ENCODE measurements at regions not wholly inside any gene's neighbourhood (a gene's known extent, or its start where the extent isn't known, plus 50 kb on each side); places are given as distances from the start of the nearest gene placed in this dataset.
"Not testable (repeated sequence)": the region's sequence is repeated elsewhere in the genome, so short reads cannot be mapped to it uniquely, and the experiment has no call there.

- no peak for TF ChIP-seq CTCF (conservative IDR thresholded peaks at IDR 0.05; ENCODE audit: low read length)
- no peak overlapping the region for H3K4me3 ChIP-seq (ENCODE audit: low read length)
- DNase-seq (ENCODE audit: low read depth): no peak
These were observed 179.5 kb upstream of the SPIN4 start for GRCh38 chrX:63530654-63531053.

- H3K4me3 ChIP-seq (ENCODE audit: low read length): no peak overlapping the region
- DNase-seq (ENCODE audit: low read depth): no peak
- no peak for TF ChIP-seq CTCF (conservative IDR thresholded peaks at IDR 0.05; ENCODE audit: low read length)
These were observed 178.8 kb upstream of the SPIN4 start for GRCh38 chrX:63529961-63530360.

- H3K4me3 ChIP-seq (ENCODE audit: low read length): no peak overlapping the region
- DNase-seq (ENCODE audit: low read depth): no peak
- TF ChIP-seq CTCF (conservative IDR thresholded peaks at IDR 0.05; ENCODE audit: low read length): no peak
These were observed 175.7 kb upstream of the SPIN4 start for GRCh38 chrX:63526863-63527262.

- TF ChIP-seq CTCF (conservative IDR thresholded peaks at IDR 0.05; ENCODE audit: low read length): no peak
These were observed 174.4 kb upstream of the SPIN4 start for GRCh38 chrX:63525491-63525890.

GRCh38 chrX:63519368-63519767 is 168.2 kb upstream of the SPIN4 start:
- not testable (repeated sequence) for H3K4me3 ChIP-seq (ENCODE audit: low read length); DNase-seq (ENCODE audit: low read depth)

More at GRCh38 chrX:63525491-63525890, 174.4 kb upstream of the SPIN4 start:
- no peak for DNase-seq (ENCODE audit: low read depth)
- H3K4me3 ChIP-seq (ENCODE audit: low read length): no peak overlapping the region

- DNase-seq (ENCODE audit: low read depth): peak; percentile 27
- TF ChIP-seq CTCF (conservative IDR thresholded peaks at IDR 0.05; ENCODE audit: low read length): no peak
- no peak overlapping the region for H3K4me3 ChIP-seq (ENCODE audit: low read length)
These were observed 163.5 kb upstream of the SPIN4 start for GRCh38 chrX:63514569-63515080.

- no peak overlapping the region for H3K4me3 ChIP-seq (ENCODE audit: low read length)
- peak; percentile 90 for DNase-seq (ENCODE audit: low read depth)
- TF ChIP-seq CTCF (conservative IDR thresholded peaks at IDR 0.05; ENCODE audit: low read length): no peak
These were observed 162.9 kb upstream of the SPIN4 start for GRCh38 chrX:63513825-63514568.
